GM20000 (cell line): ENCODE measurements at regions not wholly inside any gene's neighbourhood (a gene's known extent, or its start where the extent isn't known, plus 50 kb on each side); places are given as distances from the start of the nearest gene placed in this dataset.

Source experiments
- DNase-seq: peaks from one replicate; pipeline ENCODE4 v3.0.0; 2012; ENCODE audit warnings: low spot score
- CTCF ChIP-seq: IDR thresholded peaks from 2 replicates; pipeline ENCODE4 v1.5.1; 2012; ENCODE audit warnings: mild to moderate bottlenecking, control low read depth; ENCODE audit errors: extremely low read depth, missing control alignments

- no peak for DNase-seq
- TF ChIP-seq CTCF, result no peak
These were observed 56.1 kb upstream of the PKP2 start for GRCh38 chr12:32952681-32953080.

- no peak for DNase-seq
- no peak for TF ChIP-seq CTCF
These were observed 53.2 kb upstream of the PKP2 start for GRCh38 chr12:32949815-32950214.

GRCh38 chr12:32947206-32948067 is 50.9 kb upstream of the PKP2 start:
- TF ChIP-seq CTCF, result no peak
- DNase-seq, result peak; percentile 6

- no peak for TF ChIP-seq CTCF
- DNase-seq, result no peak
These were observed 50.0 kb upstream of the PKP2 start for GRCh38 chr12:32946504-32947131.
